GM06990 (cell line): ENCODE measurements at regions not wholly inside any gene's neighbourhood (a gene's known extent, or its start where the extent isn't known, plus 50 kb on each side); places are given as distances from the start of the nearest gene placed in this dataset.

Source experiments
- DNase-seq: peaks from one replicate; pipeline ENCODE4 v3.0.0-alpha.2; 2011; ENCODE audit not compliant: insufficient read length; ENCODE audit errors: extremely low read depth
- H3K27me3 ChIP-seq: replicated peaks from 2 replicates; pipeline ENCODE4 v1.6.0; 2011; ENCODE audit warnings: low read length; ENCODE audit not compliant: control insufficient read depth, insufficient read depth
- H3K36me3 ChIP-seq: 2 replicates; pipeline ENCODE4 v1.5.1; 2011; ENCODE audit warnings: low read length; ENCODE audit not compliant: control insufficient read depth, insufficient read depth
- H3K4me3 ChIP-seq: replicated peaks from 2 replicates; pipeline ENCODE4 v1.5.1; 2011; ENCODE audit warnings: low read depth, mild to moderate bottlenecking, control low read depth, low read length
- CTCF ChIP-seq: IDR thresholded peaks from 2 replicates; pipeline ENCODE4 v1.5.1; 2011; ENCODE audit warnings: low read length, control low read depth, mild to moderate bottlenecking, inconsistent platforms; ENCODE audit not compliant: insufficient read depth, poor library complexity, severe bottlenecking

GRCh38 chr3:73757536-73757935 is 132.8 kb upstream of the PDZRN3 start:
- no peak for DNase-seq
- no peaks in the 10 kb centered on the region; the same call in none of the 2 replicates for H3K27me3 ChIP-seq
- TF ChIP-seq CTCF = no peak
- no peak overlapping the region for H3K4me3 ChIP-seq
- no peaks in the 10 kb centered on the region for H3K36me3 ChIP-seq

- Histone ChIP-seq H3K36me3 (no peaks in the 10 kb centered on the region), H3K27me3 (no peaks in the 10 kb centered on the region; the same call in none of the 2 replicates), H3K4me3 (no peak overlapping the region)
- TF ChIP-seq CTCF = no peak
- DNase-seq = no peak
These were observed 129.2 kb upstream of the PDZRN3 start for GRCh38 chr3:73753985-73754384.

- no peaks in the 10 kb centered on the region for H3K36me3 ChIP-seq
- no peak for DNase-seq
- TF ChIP-seq CTCF = no peak
- H3K27me3 ChIP-seq = no peaks in the 10 kb centered on the region; the same call in none of the 2 replicates
- no peak overlapping the region for H3K4me3 ChIP-seq
These were observed 127.6 kb upstream of the PDZRN3 start for GRCh38 chr3:73752338-73752737.

GRCh38 chr3:73746623-73747022 is 121.9 kb upstream of the PDZRN3 start:
- Histone ChIP-seq H3K4me3 (no peak overlapping the region), H3K27me3 (no peaks in the 10 kb centered on the region; the same call in 1 of the 2 replicates), H3K36me3 (no peaks in the 10 kb centered on the region)
- no peak for TF ChIP-seq CTCF
- DNase-seq = no peak

- Histone ChIP-seq H3K36me3 (no peaks in the 10 kb centered on the region), H3K27me3 (no peaks in the 10 kb centered on the region; the same call in 1 of the 2 replicates), H3K4me3 (no peak overlapping the region)
- no peak for TF ChIP-seq CTCF
- no peak for DNase-seq
These were observed 120.9 kb upstream of the PDZRN3 start for GRCh38 chr3:73745526-73746191.
